GM12878 (cell line): ENCODE measurements at regions not wholly inside any gene's neighbourhood (a gene's known extent, or its start where the extent isn't known, plus 50 kb on each side); places are given as distances from the start of the nearest gene placed in this dataset.

Experiments
- ATF2 ChIP-seq: IDR thresholded peaks from 2 replicates; pipeline ENCODE4 v1.6.1; 2012; ENCODE audit warnings: low read length, inconsistent platforms
- CREM ChIP-seq: IDR thresholded peaks from 2 replicates; pipeline ENCODE4 v1.6.1; 2014; ENCODE audit warnings: antibody characterized with exemption, low read depth
- CTCF ChIP-seq, 3 experiments: IDR thresholded peaks in 2 of 3; conservative IDR thresholded peaks in 1 of 3; 2 replicates each; pipeline ENCODE4 v1.5.1; 2011; ENCODE audit warnings: low read depth in 3 of 3, low read length in 3 of 3, mild to moderate bottlenecking in 3 of 3, control low read depth in 2 of 3, moderate library complexity in 2 of 3, inconsistent platforms in 1 of 3, mixed read lengths in 1 of 3; ENCODE audit not compliant: control insufficient read depth in 2 of 3, insufficient read depth in 1 of 3; ENCODE audit errors: extremely low read depth in 1 of 3
- EZH2 ChIP-seq: IDR thresholded peaks from 2 replicates; pipeline ENCODE4 v1.6.1; 2012; ENCODE audit warnings: low read depth, mild to moderate bottlenecking, control low read depth, inconsistent platforms, low read length, borderline replicate concordance; ENCODE audit not compliant: control insufficient read depth
- IRF5 ChIP-seq: fragments of 450-650 bp; IDR thresholded peaks from 2 replicates; pipeline ENCODE4 v1.6.1; 2017; ENCODE audit warnings: borderline replicate concordance
- PAX8 ChIP-seq: fragments of 450-650 bp; IDR thresholded peaks from 2 replicates; pipeline ENCODE4 v1.6.1; 2017; ENCODE audit warnings: mild to moderate bottlenecking, moderate library complexity
- POLR2A ChIP-seq: IDR thresholded peaks from 2 replicates; pipeline ENCODE4 v1.6.1; 2011; ENCODE audit warnings: low read depth, mild to moderate bottlenecking, low read length
- POLR2AphosphoS5 ChIP-seq: IDR thresholded peaks from 2 replicates; pipeline ENCODE4 v1.6.1; 2011; ENCODE audit warnings: mild to moderate bottlenecking, low read length, inconsistent platforms
- SMC3 ChIP-seq: IDR thresholded peaks from 2 replicates; pipeline ENCODE4 v1.6.1; 2011; ENCODE audit warnings: low read length, improper control_type of control experiment, borderline replicate concordance

GRCh38 chr5:38141665-38142064, 116.7 kb upstream of the EGFLAM start:
- TF ChIP-seq POLR2A (no peak), EZH2 (no peak), CTCF (IDR thresholded peaks at IDR 0.05 in 2 of 3, conservative IDR thresholded peaks at IDR 0.05 in 1 of 3; ENCODE audit: control insufficient read depth in 2 of 3, extremely low read depth in 1 of 3, insufficient read depth in 1 of 3, low read depth in 3 of 3, low read length in 3 of 3) (no peak), SMC3 (no peak), IRF5 (no peak), POLR2AphosphoS5 (no peak), ATF2 (no peak), CREM (no peak), PAX8 (no peak)
